GM10266 (cell line): ENCODE measurements at regions not wholly inside any gene's neighbourhood (a gene's known extent, or its start where the extent isn't known, plus 50 kb on each side); places are given as distances from the start of the nearest gene placed in this dataset.

ENCODE experiments used
- DNase-seq: peaks from one replicate; pipeline ENCODE4 v3.0.0; 2012; ENCODE audit errors: extremely low spot score
- CTCF ChIP-seq: IDR thresholded peaks from 2 replicates; pipeline ENCODE4 v1.5.1; 2012; ENCODE audit warnings: mild to moderate bottlenecking, low read depth; ENCODE audit not compliant: control insufficient read depth, insufficient read depth; ENCODE audit errors: missing control alignments

GRCh38 chr21:39063517-39063916 lies 119.7 kb downstream of the PSMG1 start:
- no peak for DNase-seq
- TF ChIP-seq CTCF, result no peak

GRCh38 chr21:39062196-39062595 lies 121.1 kb downstream of the PSMG1 start:
- no peak for TF ChIP-seq CTCF
- DNase-seq, result no peak

- TF ChIP-seq CTCF, result no peak
- no peak for DNase-seq
Observed at GRCh38 chr21:39061766-39062165, 121.5 kb downstream of the PSMG1 start.

- no peak for DNase-seq
- no peak for TF ChIP-seq CTCF
Observed at GRCh38 chr21:39060485-39061083, 122.7 kb downstream of the PSMG1 start.

GRCh38 chr21:39057121-39057520 lies 126.1 kb downstream of the PSMG1 start:
- TF ChIP-seq CTCF, result no peak
- no peak for DNase-seq

GRCh38 chr21:39056636-39057035 lies 126.6 kb downstream of the PSMG1 start:
- TF ChIP-seq CTCF, result no peak
- no peak for DNase-seq

GRCh38 chr21:39055167-39055767 lies 128.0 kb downstream of the PSMG1 start:
- no peak for TF ChIP-seq CTCF
- no peak for DNase-seq
